NT2/D1 (cell line): ENCODE measurements at regions not wholly inside any gene's neighbourhood (a gene's known extent, or its start where the extent isn't known, plus 50 kb on each side); places are given as distances from the start of the nearest gene placed in this dataset.

Source experiments
- SUZ12 ChIP-seq: IDR thresholded peaks from 2 replicates; pipeline ENCODE4 v1.6.1; 2011; ENCODE audit not compliant: insufficient read length, insufficient read depth; ENCODE audit errors: extremely low read depth
- YY1 ChIP-seq: IDR thresholded peaks from 2 replicates; pipeline ENCODE4 v1.6.1; 2011; ENCODE audit not compliant: insufficient read length, insufficient read depth
- ZNF274 ChIP-seq: IDR thresholded peaks from 2 replicates; pipeline ENCODE4 v1.6.1; 2011; ENCODE audit warnings: mild to moderate bottlenecking, low read depth, low read length

DNA sequence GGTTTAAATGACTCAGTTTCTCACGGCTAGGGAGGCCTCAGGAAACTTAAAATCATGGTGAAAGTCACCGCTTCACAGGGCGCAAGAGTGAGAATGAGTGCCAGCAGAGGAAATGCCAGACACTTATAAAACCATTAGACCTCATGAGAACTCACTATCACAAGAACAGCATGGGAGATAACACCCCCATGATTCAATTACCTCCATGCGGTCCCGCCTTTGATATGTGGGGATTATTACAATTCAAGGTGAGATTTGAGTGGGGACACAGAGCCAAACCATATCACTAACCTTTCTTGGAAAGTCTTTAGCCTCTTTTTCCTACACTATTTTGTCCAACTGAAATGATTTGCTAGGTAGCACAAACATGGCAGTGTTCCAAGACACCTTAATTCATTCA, 533.9 kb upstream of the NUDT12 start:
- no peak for TF ChIP-seq ZNF274
- TF ChIP-seq YY1 = no peak
- no peak for TF ChIP-seq SUZ12
